IMR-90 (cell line): ENCODE measurements at regions not wholly inside any gene's neighbourhood (a gene's known extent, or its start where the extent isn't known, plus 50 kb on each side); places are given as distances from the start of the nearest gene placed in this dataset.

Experiments
- ATAC-seq: fragments of 200-7000 bp; cut with Tn5 transposase; 2 replicates; pipeline ENCODE4 v1.9.1; 2020; ENCODE audit warnings: low read depth, mild to moderate bottlenecking, moderate library complexity
- BruUV-seq: library from RNA; stranded (reverse); fragments of 400-500 nt; replicated peaks from 2 replicates; lab custom pipeline; 2021; lab: Mats Ljungman, UMichigan
- CTCF ChIA-PET: fragments of 300-600 bp; formaldehyde crosslinking; extraction: SDS; loops from one replicate; lab custom pipeline; 2021; ENCODE audit warnings: antibody characterized with exemption; lab: Yijun Ruan, JAX
- POLR2A ChIA-PET: fragments of 300-600 bp; sonication (Branson Sonifier 250); formaldehyde crosslinking; loops from one replicate; lab custom pipeline; 2022; ENCODE audit warnings: antibody characterized with exemption; ENCODE audit not compliant: unreplicated experiment; lab: Charles Lee
- DNase-seq: peaks from one replicate; pipeline ENCODE4 v3.0.0; 2013
- H2AFZ ChIP-seq: replicated peaks from 2 replicates; pipeline ENCODE3; 2013; ENCODE audit warnings: low read length, mild to moderate bottlenecking; ENCODE audit not compliant: poor library complexity
- H2AK5ac ChIP-seq: 2 replicates; pipeline ENCODE4 v1.6.1; 2013; ENCODE audit warnings: low read depth, low read length, inconsistent platforms
- H2AK9ac ChIP-seq: replicated peaks from 2 replicates; pipeline ENCODE3; 2013; ENCODE audit warnings: mild to moderate bottlenecking, low read depth, low read length, moderate library complexity; ENCODE audit not compliant: poor library complexity
- H2BK120ac ChIP-seq: 2 replicates; pipeline ENCODE4 v1.6.1; 2013; ENCODE audit warnings: low read depth, low read length, inconsistent platforms
- H2BK15ac ChIP-seq: 3 replicates; pipeline ENCODE4 v1.6.1; 2013; ENCODE audit warnings: low read depth, low read length, inconsistent platforms
- H2BK20ac ChIP-seq: 2 replicates; pipeline ENCODE4 v1.6.1; 2013; ENCODE audit warnings: low read depth, mild to moderate bottlenecking, inconsistent platforms, low read length, moderate library complexity
- H2BK5ac ChIP-seq: 2 replicates; pipeline ENCODE4 v1.6.1; 2013; ENCODE audit warnings: mild to moderate bottlenecking, low read depth, low read length, inconsistent platforms; ENCODE audit not compliant: poor library complexity, severe bottlenecking
- H3K14ac ChIP-seq: replicated peaks from 2 replicates; pipeline ENCODE4 v1.6.1; 2013; ENCODE audit warnings: low read depth, low read length, inconsistent platforms
- H3K18ac ChIP-seq: 2 replicates; pipeline ENCODE4 v1.6.1; 2013; ENCODE audit warnings: low read depth, low read length, control low read depth
- H3K23ac ChIP-seq: 2 replicates; pipeline ENCODE4 v1.6.1; 2013; ENCODE audit warnings: low read depth, low read length, inconsistent platforms
- H3K27ac ChIP-seq: 2 replicates; pipeline ENCODE4 v1.5.1; 2013; ENCODE audit warnings: mild to moderate bottlenecking, control low read depth, low read length; ENCODE audit not compliant: insufficient read depth
- H3K27me3 ChIP-seq: 2 replicates; pipeline ENCODE4 v1.6.1; 2013; ENCODE audit warnings: low read length; ENCODE audit not compliant: control insufficient read depth, insufficient read depth
- H3K36me3 ChIP-seq: 2 replicates; pipeline ENCODE4 v1.6.1; 2013; ENCODE audit warnings: low read length, mixed read lengths; ENCODE audit not compliant: control insufficient read depth, insufficient read depth
- H3K4ac ChIP-seq: 2 replicates; pipeline ENCODE4 v1.6.1; 2013; ENCODE audit warnings: low read depth, low read length, inconsistent platforms
- H3K4me1 ChIP-seq: 2 replicates; pipeline ENCODE4 v1.6.1; 2013; ENCODE audit warnings: low read length, mixed read lengths; ENCODE audit not compliant: control insufficient read depth, insufficient read depth
- H3K4me2 ChIP-seq: 2 replicates; pipeline ENCODE4 v1.6.1; 2013; ENCODE audit warnings: low read depth, mild to moderate bottlenecking, control low read depth, low read length, moderate library complexity
- H3K4me3 ChIP-seq: 2 replicates; pipeline ENCODE4 v1.5.1; 2013; ENCODE audit warnings: low read depth, mild to moderate bottlenecking, control low read depth, low read length, moderate library complexity; ENCODE audit not compliant: insufficient read depth
- H3K56ac ChIP-seq: 2 replicates; pipeline ENCODE4 v1.6.1; 2013; ENCODE audit warnings: low read length, inconsistent platforms; ENCODE audit not compliant: insufficient read depth; ENCODE audit errors: extremely low read depth
- H3K79me1 ChIP-seq, 2 experiments: 2 replicates each; pipeline ENCODE4 v1.6.1; 2013; ENCODE audit warnings: low read length in 2 of 2, inconsistent platforms in 1 of 2, low read depth in 1 of 2
- H3K9ac ChIP-seq: 2 replicates; pipeline ENCODE4 v1.6.1; 2013; ENCODE audit warnings: low read depth, low read length, control low read depth
- H3K9me1 ChIP-seq: 2 replicates; pipeline ENCODE4 v1.6.1; 2013; ENCODE audit warnings: low read length, inconsistent platforms; ENCODE audit not compliant: insufficient read depth
- H3K9me3 ChIP-seq: 2 replicates; pipeline ENCODE4 v1.6.1; 2013; ENCODE audit warnings: low read length; ENCODE audit not compliant: control insufficient read depth, insufficient read depth
- H4K20me1 ChIP-seq: 2 replicates; pipeline ENCODE4 v1.6.1; 2013; ENCODE audit warnings: low read length, inconsistent platforms; ENCODE audit not compliant: insufficient read depth
- H4K5ac ChIP-seq: 2 replicates; pipeline ENCODE4 v1.6.1; 2013; ENCODE audit warnings: mild to moderate bottlenecking, low read depth, low read length, control low read depth
- H4K8ac ChIP-seq, 2 experiments: 2 replicates each; pipeline ENCODE4 v1.6.1; 2013; ENCODE audit warnings: low read depth in 2 of 2, low read length in 2 of 2, control low read depth in 1 of 2, inconsistent platforms in 1 of 2
- H4K91ac ChIP-seq: 2 replicates; pipeline ENCODE4 v1.6.1; 2013; ENCODE audit warnings: low read depth, low read length, inconsistent platforms; ENCODE audit not compliant: insufficient read depth
- BHLHE40 ChIP-seq: fragments of 150-350 bp; IDR thresholded peaks from 2 replicates; pipeline ENCODE4 v1.6.1; 2016; ENCODE audit warnings: mild to moderate bottlenecking, low read depth, low read length
- CEBPB ChIP-seq: IDR thresholded peaks from 2 replicates; pipeline ENCODE4 v1.6.1; 2012; ENCODE audit warnings: low read depth, low read length, improper control_type of control experiment
- CHD1 ChIP-seq: IDR thresholded peaks from 2 replicates; pipeline ENCODE4 v1.6.1; 2012; ENCODE audit warnings: low read depth, low read length, improper control_type of control experiment
- FOS ChIP-seq: fragments of 150-350 bp; IDR thresholded peaks from 2 replicates; pipeline ENCODE4 v1.6.1; 2016; ENCODE audit warnings: low read depth, low read length
- MAFK ChIP-seq: IDR thresholded peaks from 2 replicates; pipeline ENCODE4 v1.6.1; 2012; ENCODE audit warnings: low read depth, low read length, improper control_type of control experiment
- MAZ ChIP-seq: IDR thresholded peaks from 2 replicates; pipeline ENCODE4 v1.6.1; 2012; ENCODE audit warnings: low read depth, mild to moderate bottlenecking, low read length, improper control_type of control experiment, moderate library complexity, borderline replicate concordance
- MXI1 ChIP-seq: IDR thresholded peaks from 2 replicates; pipeline ENCODE4 v1.6.1; 2012; ENCODE audit warnings: low read depth, mild to moderate bottlenecking, low read length, moderate library complexity, borderline replicate concordance
- NFE2L2 ChIP-seq: fragments of 150-350 bp; IDR thresholded peaks from 2 replicates; pipeline ENCODE4 v1.6.1; 2016; ENCODE audit warnings: low read depth, mild to moderate bottlenecking, low read length
- RAD21 ChIP-seq: IDR thresholded peaks from 2 replicates; pipeline ENCODE4 v1.6.1; 2012; ENCODE audit warnings: low read length, improper control_type of control experiment
- RCOR1 ChIP-seq: IDR thresholded peaks from 2 replicates; pipeline ENCODE4 v1.6.1; 2012; ENCODE audit warnings: mild to moderate bottlenecking, low read length, improper control_type of control experiment; ENCODE audit not compliant: insufficient replicate concordance
- SMC3 ChIP-seq: fragments of 150-350 bp; IDR thresholded peaks from 2 replicates; pipeline ENCODE4 v1.6.1; 2016; ENCODE audit warnings: low read depth, mild to moderate bottlenecking, antibody characterized with exemption, low read length, moderate library complexity
- WGBS, 2 experiments: methylation state at CpG; one replicate each; pipeline versions ENCODE4 v1.1.5 to v1.1.7; 2013; ENCODE audit warnings: missing lambda C conversion rate in 2 of 2; ENCODE audit not compliant: insufficient read length in 1 of 2; ENCODE audit errors: extremely low coverage in 2 of 2; 5-methylcytosine and 5-hydroxymethylcytosine counted together
- dilution Hi-C: fragments of 300-500 bp; cut with HindIII; formaldehyde crosslinking; loops from one replicate; pipeline ENCODE4 v1.14.3; 2018; ENCODE audit warnings: low sequenced_read_pairs; ENCODE audit not compliant: unreplicated experiment
- in situ Hi-C: fragments of 300-500 bp; cut with MboI; formaldehyde crosslinking; loops from 3 replicates; pipeline ENCODE4 v1.14.3; 2019; ENCODE audit warnings: low sequenced_read_pairs, inconsistent platforms, mixed read lengths
- intact Hi-C: fragments of 100-400 bp; cut with micrococcal nuclease; formaldehyde crosslinking; loops from 2 replicates; pipeline ENCODE4 v1.10.0; 2022
- TF ChIP-seq, protein P1 (sequence below): fragments of 150-350 bp; IDR thresholded peaks from 2 replicates; pipeline ENCODE4 v1.6.1; 2016; ENCODE audit warnings: low read depth, mild to moderate bottlenecking, low read length, moderate library complexity, borderline replicate concordance
- TF ChIP-seq, protein P2 (sequence below): conservative IDR thresholded peaks from 2 replicates; pipeline ENCODE4 v1.5.1; 2012; ENCODE audit warnings: mild to moderate bottlenecking, low read depth, low read length, improper control_type of control experiment
- TF ChIP-seq, protein P3 (sequence below): fragments of 150-350 bp; IDR thresholded peaks from 2 replicates; pipeline ENCODE4 v1.6.1; 2017; ENCODE audit warnings: mild to moderate bottlenecking, antibody characterized with exemption, low read length, low read depth

DNA sequence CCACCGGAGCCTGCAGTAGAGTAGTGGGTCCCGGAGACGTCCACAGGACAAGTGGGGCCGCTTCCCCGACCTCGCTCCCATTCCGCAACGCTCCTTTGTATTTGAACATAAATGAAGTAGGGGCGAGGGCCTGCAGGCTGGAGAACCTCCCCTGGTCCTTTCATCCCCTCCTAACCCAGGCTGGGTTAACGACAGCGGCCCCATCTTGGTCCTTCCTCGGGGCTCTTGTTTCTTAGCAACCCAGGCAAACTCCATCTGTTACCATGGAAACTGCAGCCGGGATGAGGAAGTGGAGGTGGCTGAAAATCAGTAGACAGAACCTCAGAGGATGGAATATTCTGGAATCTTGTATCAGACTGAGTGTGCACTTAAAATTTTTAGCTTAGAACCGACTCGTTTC, 132.6 kb upstream of the USP29 start:
- in situ Hi-C loops (no loop called here), intact Hi-C loops (no loop called here), dilution Hi-C loops (no loop called here)
- Histone ChIP-seq H3K9me1 (no peaks in the 10 kb centered on the region), H3K79me1 (no peaks in the 10 kb centered on the region), H2BK15ac (no peak overlapping the region), H3K14ac (no peak overlapping the region), H3K56ac (no peak overlapping the region), H4K8ac (no peak overlapping the region), H2BK20ac (no peak overlapping the region), H3K4me1 (no peaks in the 10 kb centered on the region), H2AK9ac (no peak overlapping the region), H3K18ac (no peak overlapping the region), H3K23ac (no peak overlapping the region), H2AFZ (no peak overlapping the region), H4K91ac (no peak overlapping the region), H3K27ac (no peak overlapping the region), H3K36me3 (no peaks in the 10 kb centered on the region), H4K20me1 (no peaks in the 10 kb centered on the region), H3K9me3 (peaks cover 53% of the 10 kb centered on the region), H2AK5ac (no peak overlapping the region), H2BK120ac (no peak overlapping the region), H3K9ac (no peak overlapping the region), H2BK5ac (no peak overlapping the region), H3K4ac (no peak overlapping the region), H3K4me3 (no peak overlapping the region), H3K27me3 (no peaks in the 10 kb centered on the region), H3K4me2 (no peak overlapping the region), H4K5ac (no peak overlapping the region)
- ChIA-PET POLR2A (no interaction called here), CTCF (no interaction called here)
- DNase-seq (no peak), ATAC-seq (no peak)
- TF ChIP-seq, protein P1, sequence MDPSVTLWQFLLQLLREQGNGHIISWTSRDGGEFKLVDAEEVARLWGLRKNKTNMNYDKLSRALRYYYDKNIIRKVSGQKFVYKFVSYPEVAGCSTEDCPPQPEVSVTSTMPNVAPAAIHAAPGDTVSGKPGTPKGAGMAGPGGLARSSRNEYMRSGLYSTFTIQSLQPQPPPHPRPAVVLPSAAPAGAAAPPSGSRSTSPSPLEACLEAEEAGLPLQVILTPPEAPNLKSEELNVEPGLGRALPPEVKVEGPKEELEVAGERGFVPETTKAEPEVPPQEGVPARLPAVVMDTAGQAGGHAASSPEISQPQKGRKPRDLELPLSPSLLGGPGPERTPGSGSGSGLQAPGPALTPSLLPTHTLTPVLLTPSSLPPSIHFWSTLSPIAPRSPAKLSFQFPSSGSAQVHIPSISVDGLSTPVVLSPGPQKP: no peak
- TF ChIP-seq RAD21 (no peak), NFE2L2 (no peak), CEBPB (no peak), BHLHE40 (no peak), RCOR1 (no peak), MXI1 (no peak), MAZ (no peak), SMC3 (no peak), CHD1 (no peak), MAFK (no peak), FOS (no peak)
- TF ChIP-seq, protein P2, sequence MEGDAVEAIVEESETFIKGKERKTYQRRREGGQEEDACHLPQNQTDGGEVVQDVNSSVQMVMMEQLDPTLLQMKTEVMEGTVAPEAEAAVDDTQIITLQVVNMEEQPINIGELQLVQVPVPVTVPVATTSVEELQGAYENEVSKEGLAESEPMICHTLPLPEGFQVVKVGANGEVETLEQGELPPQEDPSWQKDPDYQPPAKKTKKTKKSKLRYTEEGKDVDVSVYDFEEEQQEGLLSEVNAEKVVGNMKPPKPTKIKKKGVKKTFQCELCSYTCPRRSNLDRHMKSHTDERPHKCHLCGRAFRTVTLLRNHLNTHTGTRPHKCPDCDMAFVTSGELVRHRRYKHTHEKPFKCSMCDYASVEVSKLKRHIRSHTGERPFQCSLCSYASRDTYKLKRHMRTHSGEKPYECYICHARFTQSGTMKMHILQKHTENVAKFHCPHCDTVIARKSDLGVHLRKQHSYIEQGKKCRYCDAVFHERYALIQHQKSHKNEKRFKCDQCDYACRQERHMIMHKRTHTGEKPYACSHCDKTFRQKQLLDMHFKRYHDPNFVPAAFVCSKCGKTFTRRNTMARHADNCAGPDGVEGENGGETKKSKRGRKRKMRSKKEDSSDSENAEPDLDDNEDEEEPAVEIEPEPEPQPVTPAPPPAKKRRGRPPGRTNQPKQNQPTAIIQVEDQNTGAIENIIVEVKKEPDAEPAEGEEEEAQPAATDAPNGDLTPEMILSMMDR: no peak
- TF ChIP-seq, protein P3, sequence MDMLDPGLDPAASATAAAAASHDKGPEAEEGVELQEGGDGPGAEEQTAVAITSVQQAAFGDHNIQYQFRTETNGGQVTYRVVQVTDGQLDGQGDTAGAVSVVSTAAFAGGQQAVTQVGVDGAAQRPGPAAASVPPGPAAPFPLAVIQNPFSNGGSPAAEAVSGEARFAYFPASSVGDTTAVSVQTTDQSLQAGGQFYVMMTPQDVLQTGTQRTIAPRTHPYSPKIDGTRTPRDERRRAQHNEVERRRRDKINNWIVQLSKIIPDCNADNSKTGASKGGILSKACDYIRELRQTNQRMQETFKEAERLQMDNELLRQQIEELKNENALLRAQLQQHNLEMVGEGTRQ: no peak
- BruUV-seq: no TSS peak
- no CpG with 5 or more reads among the region's 15 CpGs for WGBS, 2 experiments
